CD4-positive, alpha-beta T cell treated with Interleukin-10 for 1 hour (primary cell): ENCODE measurements at regions not wholly inside any gene's neighbourhood (a gene's known extent, or its start where the extent isn't known, plus 50 kb on each side); places are given as distances from the start of the nearest gene placed in this dataset.
A peak's percentile ranks its signal among the peaks of the same experiment; 100 is the strongest.

ENCODE experiments used
- DNase-seq: peaks from one replicate; pipeline ENCODE4 v3.0.0-alpha.2; 2020

DNA sequence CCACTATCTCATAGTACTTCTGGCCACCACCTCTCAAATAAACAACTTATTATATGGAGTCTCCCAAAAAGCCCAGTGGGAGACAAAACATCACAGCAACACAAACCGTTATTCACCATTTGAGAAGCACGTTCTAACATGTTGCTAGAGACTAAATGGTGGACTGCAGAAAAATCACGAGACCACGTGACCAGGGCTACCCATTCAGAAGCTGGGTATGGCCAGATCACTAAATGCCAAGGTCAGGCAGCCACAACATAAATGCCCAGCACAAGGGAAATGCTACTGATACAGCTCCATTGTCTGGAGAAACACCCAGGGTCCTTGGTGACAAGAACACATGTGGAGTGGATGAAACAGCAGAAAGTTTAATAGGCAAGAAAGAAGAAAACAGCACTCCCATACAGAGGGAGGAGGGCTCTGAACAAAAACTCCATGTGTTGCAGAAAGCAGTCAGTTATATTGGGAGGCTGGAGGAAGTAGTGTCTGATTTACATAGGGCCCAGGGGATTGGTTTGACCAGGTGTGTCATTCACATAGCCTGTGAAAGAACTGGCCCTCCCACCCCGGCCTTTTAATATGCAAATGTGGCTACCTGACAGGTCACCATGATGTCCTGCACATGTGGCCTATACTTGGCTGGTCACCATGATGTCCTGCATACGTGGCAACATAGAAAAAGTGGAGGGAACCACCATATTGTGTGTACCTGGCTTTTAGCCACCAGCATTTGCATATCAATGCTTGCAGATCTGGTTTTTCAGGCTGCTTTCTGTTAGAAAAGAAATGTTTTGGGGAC lies 97.2 kb downstream of the TRIM36 start:
- DNase-seq, result no peak

DNA sequence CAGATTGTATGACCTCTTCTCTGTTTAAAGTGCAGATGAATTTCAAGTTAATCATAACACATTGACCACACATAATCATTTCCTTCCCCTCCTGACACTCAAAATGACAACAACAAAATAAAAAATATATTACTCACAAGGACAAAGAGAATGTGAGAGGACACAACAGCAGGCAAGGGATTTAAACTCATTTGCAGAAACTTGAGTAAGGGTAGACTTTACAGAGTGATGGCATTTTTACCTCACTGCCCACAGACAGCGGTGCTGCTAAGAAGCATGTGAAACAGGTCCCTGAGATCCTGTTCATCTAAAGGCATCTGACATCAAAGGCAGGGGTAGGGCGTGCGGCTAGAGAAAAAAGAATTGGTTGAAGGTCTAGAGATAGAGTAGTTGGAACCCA lies 99.0 kb downstream of the TRIM36 start:
- DNase-seq, result no peak

DNA sequence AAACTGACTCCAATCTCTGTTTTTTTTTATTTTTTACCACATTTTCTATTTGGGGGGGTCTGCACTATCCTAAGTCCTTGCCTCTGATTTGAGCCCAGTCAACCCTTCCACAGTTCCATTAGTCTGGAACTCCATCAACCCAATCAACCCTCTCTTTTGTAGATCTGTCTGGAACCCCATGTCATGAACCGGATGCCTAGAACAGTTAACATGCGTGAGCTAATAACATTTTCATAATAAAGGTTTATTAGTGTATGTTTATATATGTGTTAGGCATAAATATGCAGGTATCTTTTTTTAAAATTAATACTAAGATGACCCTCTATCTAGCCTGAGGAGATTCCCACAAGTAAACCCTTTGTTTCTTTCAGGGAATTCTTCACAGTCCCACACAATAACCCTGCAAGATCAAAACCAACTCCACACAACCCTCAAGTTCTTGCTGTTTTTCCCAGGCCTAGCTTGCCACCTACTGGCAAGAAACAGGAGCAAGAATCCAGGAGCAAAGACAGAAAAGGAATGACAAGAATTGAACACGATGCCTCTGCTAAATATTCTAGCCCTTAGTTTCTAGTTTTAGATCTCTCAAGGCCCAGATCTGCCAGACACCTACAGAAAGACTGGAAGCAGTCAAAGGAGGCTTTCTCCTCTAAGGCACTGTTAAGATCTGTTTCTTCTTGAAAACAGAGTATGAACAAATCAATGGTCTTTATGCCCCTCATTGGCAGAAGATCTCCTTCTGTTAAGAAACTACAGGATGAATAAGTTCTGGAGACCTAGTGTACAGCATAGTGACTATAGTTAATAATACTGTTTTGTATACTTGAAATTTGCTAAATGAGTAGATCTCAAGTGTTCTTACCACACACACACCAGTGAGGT lies 100.4 kb downstream of the TRIM36 start:
- no peak for DNase-seq

DNA sequence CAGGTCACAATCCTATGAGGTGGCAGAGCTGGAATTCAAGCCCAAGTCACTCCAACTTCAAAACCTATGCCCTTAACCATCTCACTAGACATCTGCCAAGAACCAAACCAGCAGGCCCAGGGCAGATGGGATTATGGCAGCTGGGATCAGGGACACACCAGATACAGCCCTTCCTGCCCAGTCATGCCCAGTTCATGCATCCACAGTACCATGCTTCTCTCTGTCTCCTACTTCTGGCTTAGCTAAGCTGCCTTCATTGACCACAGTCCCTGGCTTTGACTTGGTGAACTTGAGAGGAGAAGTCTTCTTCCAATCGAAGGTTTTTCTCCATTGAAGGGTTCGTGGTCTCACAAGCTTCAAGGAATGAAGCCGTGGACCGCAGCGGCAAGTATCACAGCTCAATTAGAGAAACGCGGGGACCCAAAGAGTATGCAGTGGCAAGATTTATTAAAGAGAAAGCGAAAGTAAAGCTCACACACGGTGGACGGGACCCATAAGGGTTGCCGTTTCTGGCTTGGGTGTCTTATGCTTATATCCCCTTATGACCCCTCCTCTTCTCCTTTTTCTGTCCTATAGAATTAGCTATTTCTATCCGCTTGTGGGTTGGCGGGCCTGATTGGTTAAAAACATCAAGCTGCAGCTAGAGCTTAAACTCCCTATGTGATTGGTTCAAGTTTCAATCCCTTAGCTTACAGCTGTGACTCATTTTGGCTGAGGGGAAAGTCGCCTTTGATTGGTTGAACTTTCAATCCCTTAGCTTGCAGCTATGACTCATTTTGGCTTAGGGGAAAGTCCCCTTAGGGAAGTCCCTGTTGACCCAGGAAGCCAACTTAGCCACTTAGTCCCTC lies 101.2 kb downstream of the TRIM36 start:
- peak; percentile 54 for DNase-seq

DNA sequence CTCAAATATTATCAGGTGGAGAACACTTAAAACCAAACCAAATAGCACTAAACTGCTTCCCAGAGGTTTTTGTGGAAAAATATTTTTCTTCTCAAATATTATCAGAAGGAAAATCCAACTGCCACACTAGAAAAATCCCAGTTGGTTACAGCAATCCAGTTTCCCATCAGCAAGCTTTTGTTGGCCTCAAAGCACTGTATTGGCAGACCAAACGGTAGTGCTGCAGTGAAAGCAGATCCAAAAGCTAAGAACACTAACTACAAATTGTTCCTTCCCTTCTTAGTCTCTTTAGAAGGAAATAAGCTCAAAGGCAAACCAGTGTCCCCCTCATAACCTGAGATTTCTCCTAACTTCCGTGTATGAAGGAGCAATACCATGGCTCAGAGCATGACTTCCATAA lies 105.3 kb downstream of the TRIM36 start:
- DNase-seq, result no peak

DNA sequence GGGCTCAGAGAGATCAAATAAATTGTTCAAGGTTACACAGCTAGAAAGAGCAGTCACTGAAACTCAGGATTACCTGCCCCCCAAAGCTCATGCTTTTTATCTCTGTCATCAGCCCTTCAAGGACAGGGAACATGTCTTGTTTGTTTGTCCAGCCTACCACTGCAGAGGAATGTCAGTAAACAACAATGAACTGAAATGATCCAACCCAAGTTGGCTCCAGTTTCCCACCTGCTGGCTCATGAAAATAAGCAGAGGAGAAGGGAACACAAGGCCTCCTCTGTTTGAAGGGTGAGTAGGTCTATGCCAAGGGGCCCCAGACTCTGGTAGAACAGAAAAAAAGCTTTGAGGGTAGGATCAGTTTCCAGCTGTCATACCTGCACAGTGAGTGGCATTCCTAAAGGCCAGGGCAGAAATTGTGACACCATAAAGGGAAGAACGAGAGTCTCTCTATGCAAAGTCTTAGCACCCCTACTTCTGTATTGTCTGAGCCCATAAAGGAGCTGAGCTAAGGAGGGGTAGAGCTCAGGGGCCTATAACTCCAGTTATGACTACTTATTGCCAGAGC lies 115.2 kb downstream of the TRIM36 start:
- no peak for DNase-seq

DNA sequence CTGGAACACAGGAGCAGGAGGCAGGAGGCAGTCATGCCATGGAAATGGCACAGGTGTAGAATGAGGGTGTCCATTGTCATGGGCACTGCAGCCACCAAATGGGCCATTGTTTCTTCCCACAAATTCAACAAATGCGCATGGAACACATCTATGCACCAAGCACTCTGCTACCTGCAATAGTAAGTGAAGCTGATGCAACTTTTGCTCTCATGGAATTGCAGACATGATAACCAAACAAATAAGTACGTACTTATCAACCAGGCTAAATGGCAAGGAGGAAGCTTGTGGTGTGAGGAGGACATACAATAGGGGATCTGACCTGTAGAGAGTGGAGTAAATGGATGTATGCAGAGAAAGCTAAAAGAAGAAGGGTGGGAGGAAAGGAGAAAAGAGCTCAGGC lies 116.8 kb downstream of the TRIM36 start:
- no peak for DNase-seq

DNA sequence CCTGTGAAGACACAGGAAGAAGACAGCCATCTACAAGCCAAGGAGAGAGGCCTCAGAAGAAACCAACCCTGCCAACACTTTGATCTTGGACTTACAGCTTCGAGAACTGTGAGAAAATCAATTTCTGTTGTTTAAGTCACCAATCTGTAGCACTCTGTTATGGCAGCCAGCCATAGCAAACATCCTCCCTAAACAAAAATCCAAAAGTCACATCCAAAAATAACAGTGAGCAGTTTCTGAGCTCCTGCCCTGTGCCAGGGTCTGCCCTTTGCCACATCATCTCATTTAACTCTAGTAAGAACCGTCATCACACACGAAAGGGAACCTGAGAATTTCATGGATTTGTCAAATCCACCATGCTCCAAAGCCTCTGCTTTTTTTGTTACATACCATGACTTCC lies 118.8 kb downstream of the TRIM36 start:
- DNase-seq, result no peak

DNA sequence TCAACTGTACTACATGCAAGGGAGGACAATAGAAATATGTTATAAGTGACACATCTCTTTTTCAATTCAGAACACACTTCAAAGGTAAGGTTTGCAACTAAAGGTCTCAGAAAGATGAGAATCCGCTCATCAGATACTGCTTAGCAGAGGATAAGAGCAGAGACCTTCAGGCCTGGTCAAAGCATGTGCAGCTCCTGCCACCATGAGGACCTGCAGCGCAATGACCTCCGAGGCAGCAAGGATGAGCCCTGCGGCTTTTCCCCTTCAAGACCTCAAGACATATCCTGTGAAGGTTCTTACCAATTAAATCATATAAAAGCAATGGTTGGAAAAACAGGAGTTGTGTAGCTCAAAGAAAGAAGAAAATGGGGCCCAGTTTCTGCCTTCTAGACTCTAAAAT lies 135.8 kb downstream of the TRIM36 start:
- DNase-seq, result no peak

DNA sequence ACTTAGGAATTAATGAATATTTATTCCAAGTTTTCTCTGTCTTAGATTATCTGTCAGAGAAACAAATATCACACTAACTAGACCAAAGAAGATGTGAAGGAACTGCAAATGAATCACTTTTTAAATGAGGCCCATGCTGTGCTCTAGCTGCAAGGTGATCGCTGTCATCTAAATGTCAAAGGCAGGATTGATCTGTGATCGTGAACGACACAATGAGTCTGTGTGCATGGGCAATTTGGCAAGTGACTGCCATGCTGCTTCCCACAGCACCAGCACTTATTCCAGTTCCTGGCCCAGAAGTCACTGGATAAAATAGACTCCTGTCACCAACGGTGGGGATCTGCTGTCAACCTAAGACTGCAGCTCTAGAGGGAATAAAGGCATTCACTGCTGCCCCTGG lies 141.2 kb downstream of the TRIM36 start:
- no peak for DNase-seq

DNA sequence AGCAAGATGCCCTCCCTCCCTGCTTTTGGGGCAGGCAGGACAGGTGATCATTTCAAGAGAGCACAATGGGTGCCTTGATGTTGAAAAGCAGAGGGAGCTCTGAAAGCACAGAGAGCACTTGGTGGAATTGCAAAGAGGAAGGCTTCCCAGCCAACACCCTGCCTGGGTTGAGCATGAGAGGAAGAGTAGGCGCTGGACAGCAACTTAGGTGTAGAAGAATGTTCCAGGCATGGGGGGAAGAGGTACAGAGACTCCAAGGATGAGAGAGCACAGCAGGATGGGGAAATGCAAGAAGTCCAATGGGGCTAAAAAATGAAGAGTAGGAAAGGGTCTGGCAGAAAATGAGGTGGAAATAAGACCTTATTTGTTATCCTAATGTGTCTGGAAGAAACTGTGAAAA lies 144.8 kb downstream of the TRIM36 start:
- DNase-seq, result no peak

DNA sequence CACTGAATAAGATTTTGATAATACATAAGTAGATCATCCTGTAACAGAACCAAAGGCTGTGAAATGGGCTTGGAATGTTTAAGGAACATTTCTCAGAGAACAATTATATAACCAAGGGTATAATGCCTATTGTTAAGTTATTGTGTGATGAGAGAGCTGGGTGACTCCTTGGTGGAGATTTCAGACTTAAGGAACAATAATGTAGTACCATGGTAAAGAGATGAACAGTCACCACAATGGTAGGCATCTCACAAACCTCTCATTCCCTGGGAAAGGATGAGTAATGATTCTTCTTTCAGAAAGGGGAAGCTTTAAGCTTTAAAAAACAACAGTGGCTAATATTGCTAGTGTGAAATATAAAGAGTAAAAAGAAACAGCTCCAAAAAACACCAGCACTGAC lies 147.4 kb downstream of the TRIM36 start:
- DNase-seq, result no peak

DNA sequence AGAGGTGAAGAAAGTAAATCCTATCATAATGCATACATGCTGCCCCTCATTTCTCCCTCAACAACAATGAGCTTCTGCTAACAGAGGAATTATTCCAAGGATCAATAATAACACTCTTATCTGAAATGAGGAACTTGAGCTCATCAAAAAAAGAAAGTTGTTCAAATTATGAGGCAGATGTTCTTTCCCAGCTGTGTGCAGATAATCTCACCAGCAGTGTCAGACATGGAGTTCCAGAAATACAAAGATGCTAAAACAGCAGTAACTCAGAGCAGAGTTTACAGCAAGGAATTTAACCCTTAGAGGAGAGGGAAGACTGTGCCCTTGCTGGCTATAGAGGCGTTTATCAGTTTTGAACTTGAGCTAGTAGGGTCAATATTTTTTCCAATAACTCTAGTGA lies 153.1 kb downstream of the TRIM36 start:
- no peak for DNase-seq

DNA sequence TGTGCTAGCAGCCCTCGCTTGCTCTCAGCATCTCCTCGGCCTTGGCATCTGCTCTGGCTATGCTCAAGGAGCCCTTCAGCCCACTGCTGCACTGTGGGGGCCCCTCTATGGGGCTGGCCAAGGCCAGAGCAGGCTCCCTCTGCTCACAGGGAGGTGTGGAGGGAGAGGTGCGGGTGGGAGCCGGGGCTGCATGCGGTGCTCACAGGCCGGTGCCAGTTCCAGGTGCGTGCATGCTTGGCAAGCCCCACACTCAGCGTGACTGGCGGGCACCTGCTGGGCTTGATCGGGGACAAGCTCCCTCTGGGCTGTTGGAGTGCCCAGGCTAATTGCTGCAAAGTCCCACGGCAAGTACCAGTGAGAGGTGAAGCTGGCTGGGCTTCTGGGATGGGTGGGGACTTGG lies 170.5 kb downstream of the TRIM36 start:
- no peak for DNase-seq

DNA sequence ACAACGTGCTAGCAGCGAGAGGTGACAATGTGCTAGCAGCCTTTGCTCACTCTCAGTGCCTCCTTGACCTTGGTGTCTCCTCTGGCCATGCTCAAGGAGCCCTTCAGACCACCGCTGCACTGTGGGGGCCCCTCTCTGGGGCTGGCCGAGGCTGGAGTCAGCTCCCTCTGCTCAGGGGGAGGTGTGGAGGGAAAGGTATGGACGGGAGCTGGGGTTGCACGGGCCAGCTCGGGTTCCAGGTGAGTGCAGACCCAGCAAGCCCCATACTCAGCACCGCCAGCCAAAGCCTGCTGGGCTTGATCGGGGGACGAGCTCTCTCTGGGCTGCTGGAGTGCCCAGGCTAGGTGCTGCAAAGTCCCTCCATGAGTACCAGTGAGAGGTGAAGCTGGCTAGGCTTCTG lies 180.2 kb downstream of the TRIM36 start:
- DNase-seq, result no peak

DNA sequence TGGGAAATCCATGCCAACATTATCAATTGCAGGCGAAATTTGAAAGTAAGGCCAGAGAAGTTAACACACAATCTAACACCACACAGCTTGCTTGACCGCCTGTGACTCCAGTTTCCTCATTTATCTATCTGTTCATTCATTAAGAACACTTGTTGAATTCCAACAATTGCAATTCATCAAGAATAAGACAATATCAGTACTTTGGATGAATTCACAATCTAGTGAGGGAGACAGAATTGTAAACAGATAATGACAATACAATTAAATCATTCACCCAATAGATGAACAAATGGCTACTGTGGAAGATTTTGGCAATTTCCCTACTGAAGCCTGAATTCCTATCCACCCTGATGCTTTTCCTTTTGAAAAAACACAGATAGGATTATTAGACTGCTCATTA lies 181.6 kb downstream of the TRIM36 start:
- no peak for DNase-seq

DNA sequence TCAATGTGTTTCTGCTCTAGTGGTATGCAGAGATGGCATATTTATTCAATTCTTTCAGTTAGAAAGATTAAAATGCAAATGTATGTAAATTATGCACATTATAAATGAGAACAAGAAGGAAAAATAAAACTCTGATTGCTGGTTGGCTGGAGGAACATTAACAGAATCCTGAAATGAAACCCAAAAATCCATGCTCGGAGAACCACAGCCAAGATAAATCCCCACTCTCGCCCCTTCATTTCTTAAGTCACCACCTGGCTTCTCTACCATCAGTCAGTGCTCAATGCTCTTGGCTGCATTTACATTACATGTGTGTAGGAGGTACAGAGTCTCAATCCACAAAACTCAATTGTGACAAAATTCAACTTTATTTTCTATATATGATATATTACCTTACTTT lies 184.9 kb downstream of the TRIM36 start:
- DNase-seq, result no peak

DNA sequence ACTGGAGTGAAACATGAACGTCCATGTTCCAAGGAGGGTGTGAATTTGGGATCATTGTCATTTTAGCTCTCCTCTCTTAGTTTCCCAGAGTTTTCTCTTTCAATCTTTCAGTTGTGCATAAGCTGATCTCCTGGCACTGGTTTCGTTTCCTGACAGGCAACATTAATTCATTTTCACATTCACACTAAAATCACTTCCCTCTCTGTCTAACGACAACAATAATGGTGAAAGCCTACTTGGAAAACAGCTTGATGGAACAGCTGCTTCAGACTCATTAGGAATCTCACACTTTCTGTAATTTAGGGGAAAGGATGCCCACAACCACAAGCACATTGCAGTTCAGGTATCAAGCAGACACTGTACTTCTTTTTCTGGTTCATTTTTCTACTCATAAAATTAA lies 188.6 kb downstream of the TRIM36 start:
- no peak for DNase-seq

DNA sequence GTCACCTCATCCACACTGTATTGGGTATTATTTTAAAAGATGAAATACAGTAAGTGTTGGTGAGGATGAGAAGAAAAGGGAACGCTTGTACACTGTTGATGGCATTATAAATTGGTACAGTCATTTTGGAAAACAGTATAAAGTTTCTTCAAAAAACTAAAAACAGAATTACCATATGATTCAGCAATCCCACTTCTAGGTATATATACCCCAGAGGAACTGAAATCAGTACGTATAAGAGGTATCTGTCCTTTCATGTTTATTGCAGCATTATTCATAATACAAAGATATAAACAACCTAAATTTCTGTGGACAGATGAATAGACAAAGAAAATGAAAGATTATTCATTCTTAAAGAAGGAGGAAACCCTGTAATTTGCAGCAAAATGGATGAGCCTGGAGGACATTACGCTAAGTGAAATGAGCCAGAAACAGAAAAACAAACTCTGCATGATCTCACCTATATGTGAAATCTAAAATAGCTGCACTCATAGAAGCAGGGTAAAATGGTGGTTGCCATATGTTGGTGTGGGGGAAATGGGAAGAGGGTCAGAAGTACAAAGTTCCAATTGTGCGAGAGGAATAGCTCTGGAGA lies 191.6 kb downstream of the TRIM36 start:
- no peak for DNase-seq

DNA sequence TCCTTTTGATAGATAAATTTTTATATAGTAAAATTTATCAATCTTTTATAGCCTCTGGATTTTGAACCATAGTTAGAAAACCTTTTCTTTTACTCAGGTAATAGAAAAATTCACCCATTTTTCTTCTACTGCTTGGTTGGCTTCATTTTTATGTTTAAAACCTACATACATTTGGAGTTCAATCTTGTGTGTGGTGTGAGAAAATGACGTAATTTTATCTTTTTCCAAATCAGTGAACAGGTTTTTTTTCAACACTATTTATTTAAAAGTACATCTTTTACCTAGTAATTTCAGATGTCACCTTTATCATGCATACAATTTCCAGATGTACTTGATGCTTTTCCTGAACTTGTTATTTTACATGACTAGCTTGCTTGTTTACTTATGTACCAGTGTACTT lies 200.2 kb downstream of the TRIM36 start:
- no peak for DNase-seq

DNA sequence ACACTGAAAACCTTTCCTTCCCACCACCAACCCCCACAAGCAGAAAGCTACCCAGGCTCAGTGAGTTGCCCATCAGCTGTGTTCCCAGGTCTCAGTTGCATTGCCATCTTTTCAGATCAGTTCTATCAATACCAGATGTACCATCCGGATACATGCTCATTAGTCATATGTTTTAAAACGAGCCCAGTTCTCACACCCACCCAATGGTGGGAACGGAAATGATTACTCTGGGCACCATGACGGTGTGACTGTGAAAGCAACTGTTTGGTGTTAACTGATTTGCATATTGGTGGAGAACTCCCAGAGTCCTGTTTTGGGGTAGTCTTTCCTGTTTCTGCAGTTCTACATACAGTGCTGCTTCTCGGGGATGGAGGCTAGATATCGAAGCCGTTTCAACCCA lies 212.3 kb downstream of the TRIM36 start:
- no peak for DNase-seq

DNA sequence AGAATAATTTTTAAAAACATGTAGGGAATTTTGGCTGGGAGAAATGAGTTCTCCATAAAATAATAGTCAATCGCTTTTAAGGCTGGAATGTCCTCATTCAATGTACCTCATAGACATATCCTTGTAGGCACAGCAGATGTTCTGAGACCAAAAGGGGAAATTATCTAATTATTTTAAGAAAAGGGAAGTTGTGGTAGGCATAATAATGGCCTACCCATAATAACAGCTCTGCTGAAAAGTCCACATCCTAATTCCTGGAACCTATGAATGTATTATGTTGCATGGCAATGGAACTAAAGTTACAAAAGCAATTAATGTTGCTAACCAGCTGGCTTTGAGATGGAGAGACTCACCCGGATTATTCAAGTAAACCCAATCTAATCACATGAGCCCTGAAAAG lies 216.1 kb downstream of the TRIM36 start:
- DNase-seq, result no peak

DNA sequence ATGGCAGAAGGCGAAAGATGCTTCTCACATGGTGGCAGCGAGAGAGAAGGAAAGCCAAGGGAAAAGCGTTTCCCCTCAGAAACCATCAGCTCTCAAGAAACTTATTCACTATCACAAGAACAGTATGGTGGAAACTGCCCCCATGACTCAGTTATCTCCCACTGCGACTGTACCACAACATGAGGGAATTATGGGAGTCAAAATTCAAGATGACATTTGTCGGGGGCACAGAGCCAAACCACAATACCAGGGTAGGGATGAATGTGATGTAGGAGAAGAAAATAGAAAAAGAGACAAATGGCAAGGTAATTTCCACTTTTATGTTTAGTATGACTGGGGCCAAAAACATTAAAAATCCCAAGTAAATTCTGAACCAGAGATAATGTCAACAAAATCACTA lies 216.8 kb downstream of the TRIM36 start:
- no peak for DNase-seq
